Loucy (cell line): ENCODE measurements at regions not wholly inside any gene's neighbourhood (a gene's known extent, or its start where the extent isn't known, plus 50 kb on each side); places are given as distances from the start of the nearest gene placed in this dataset.

Experiments used
- CTCF ChIP-seq: fragments of 200-600 bp; sonication (generic); conservative IDR thresholded peaks from 2 replicates; pipeline ENCODE4 v1.5.1; 2014; ENCODE audit warnings: mild to moderate bottlenecking, antibody characterized with exemption, low read length
- EZH2phosphoT487 ChIP-seq: fragments of 200-600 bp; IDR thresholded peaks from 2 replicates; pipeline ENCODE4 v1.6.1; 2018; ENCODE audit warnings: antibody characterized with exemption, mild to moderate bottlenecking, moderate library complexity, borderline replicate concordance

DNA sequence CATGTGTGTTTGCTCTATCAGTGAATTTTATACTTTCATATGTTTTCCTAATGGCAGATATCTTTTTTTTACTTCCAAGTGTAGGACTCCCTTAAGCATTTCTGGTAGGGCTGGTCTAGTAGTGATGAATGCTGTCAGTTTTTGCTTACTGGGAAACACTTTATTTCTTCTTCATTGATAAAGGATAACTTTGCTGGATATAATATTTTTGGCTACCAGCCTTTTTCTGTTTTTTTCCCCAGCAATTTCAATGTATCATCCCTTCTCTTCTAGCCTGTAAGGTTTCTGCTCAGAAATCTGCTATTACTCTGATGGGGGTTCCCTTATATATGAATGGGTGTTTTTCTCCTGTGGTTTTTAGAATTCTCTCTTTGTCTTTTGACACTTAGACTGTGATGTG, 980.6 kb upstream of the PIK3C3 start:
- TF ChIP-seq CTCF (no peak), EZH2phosphoT487 (no peak)
